Common myeloid progenitor, CD34-positive (primary cell): ENCODE measurements at regions not wholly inside any gene's neighbourhood (a gene's known extent, or its start where the extent isn't known, plus 50 kb on each side); places are given as distances from the start of the nearest gene placed in this dataset.

Experiments used
- CTCF ChIA-PET: fragments of 350-600 bp; sonication (Branson Sonifier 250); formaldehyde crosslinking; loops from one replicate; lab custom pipeline; 2021; ENCODE audit warnings: antibody characterized with exemption; lab: Charles Lee
- POLR2A ChIA-PET: fragments of 350-600 bp; sonication (Branson Sonifier 250); formaldehyde crosslinking; loops from one replicate; lab custom pipeline; 2021; ENCODE audit warnings: antibody characterized with exemption; lab: Charles Lee
- DNase-seq, 3 donors: peaks; one replicate each; pipeline versions ENCODE4 v3.0.0 to v3.0.0-alpha.2; 2013
- H3K27ac ChIP-seq, 2 experiments: 1 replicate in 1 of 2; 2 replicates in 1 of 2; pipeline ENCODE4 v1.7.0; 2013; ENCODE audit warnings: inconsistent platforms in 2 of 2, low read length in 2 of 2, mild to moderate bottlenecking in 2 of 2, low read depth in 1 of 2, moderate library complexity in 1 of 2; ENCODE audit not compliant: severe bottlenecking in 2 of 2, insufficient read depth in 1 of 2, poor library complexity in 1 of 2
- H3K27me3 ChIP-seq, 5 experiments: replicated peaks in 2 of 5; 1 replicate in 3 of 5; 2 replicates in 2 of 5; pipeline versions ENCODE4 v1.6.1 to v1.7.0; 2013; ENCODE audit warnings: low read length in 4 of 5, mild to moderate bottlenecking in 2 of 5, moderate library complexity in 2 of 5, inconsistent platforms in 1 of 5; ENCODE audit not compliant: insufficient read depth in 5 of 5, control insufficient read depth in 4 of 5
- H3K36me3 ChIP-seq, 4 experiments: 1 replicate in 2 of 4; 2 replicates in 2 of 4; pipeline versions ENCODE4 v1.6.1 to v1.7.0; 2013; ENCODE audit warnings: low read length in 3 of 4, control low read depth in 1 of 4, mild to moderate bottlenecking in 1 of 4; ENCODE audit not compliant: control insufficient read depth in 4 of 4, insufficient read depth in 4 of 4
- H3K4me1 ChIP-seq, 4 experiments: 1 replicate in 3 of 4; 2 replicates in 1 of 4; pipeline versions ENCODE4 v1.6.1 to v1.7.1; 2013; ENCODE audit warnings: low read length in 3 of 4, mild to moderate bottlenecking in 3 of 4, control low read depth in 1 of 4, inconsistent platforms in 1 of 4, moderate library complexity in 1 of 4; ENCODE audit not compliant: control insufficient read depth in 4 of 4, insufficient read depth in 4 of 4; ENCODE audit errors: control extremely low read depth in 1 of 4
- H3K4me3 ChIP-seq, 7 experiments: 1 replicate in 4 of 7; 2 replicates in 3 of 7; pipeline versions ENCODE4 v1.5.1 to v1.7.0; 2013; ENCODE audit warnings: mild to moderate bottlenecking in 7 of 7, low read length in 6 of 7, moderate library complexity in 6 of 7, inconsistent platforms in 2 of 7, low read depth in 2 of 7, control low read depth in 1 of 7; ENCODE audit not compliant: insufficient read depth in 4 of 7, control insufficient read depth in 1 of 7; ENCODE audit errors: extremely low read depth in 1 of 7
- H3K9me3 ChIP-seq, 5 experiments: 1 replicate in 4 of 5; 2 replicates in 1 of 5; pipeline versions ENCODE4 v1.6.1 to v1.7.1; 2013; ENCODE audit warnings: low read length in 4 of 5, mild to moderate bottlenecking in 2 of 5, inconsistent platforms in 1 of 5, low read depth in 1 of 5, moderate library complexity in 1 of 5; ENCODE audit not compliant: control insufficient read depth in 4 of 5, insufficient read depth in 2 of 5; ENCODE audit errors: control extremely low read depth in 1 of 5
- WGBS: methylation state at CpG from one replicate; pipeline ENCODE4 v1.1.5; 2013; ENCODE audit not compliant: insufficient coverage; 5-methylcytosine and 5-hydroxymethylcytosine counted together

GRCh38 chrX:95059909-95060308 lies 1385.9 kb downstream of the FAM133A start:
- ChIA-PET POLR2A (no interaction called here), CTCF (no interaction called here)
- Histone ChIP-seq H3K27ac (no peak overlapping the region), H3K36me3 (no peaks in the 10 kb centered on the region), H3K4me1 (no peaks in the 10 kb centered on the region), H3K27me3 (no peaks in the 10 kb centered on the region), H3K4me3 (no peak overlapping the region), H3K9me3 (no peaks in the 10 kb centered on the region)
- WGBS = 65% methylated on average over 2 of the region's 2 CpGs
- DNase-seq = no peak

- no peak overlapping the region for H3K27ac ChIP-seq
- H3K27me3 ChIP-seq = no peaks in the 10 kb centered on the region
- no peaks in the 10 kb centered on the region for H3K9me3 ChIP-seq
- no peaks in the 10 kb centered on the region for H3K4me1 ChIP-seq
- no peaks in the 10 kb centered on the region for H3K36me3 ChIP-seq
- ChIA-PET POLR2A (no interaction called here), CTCF (no interaction called here)
- no peak overlapping the region for H3K4me3 ChIP-seq
- no peak for DNase-seq
Observed at GRCh38 chrX:95063554-95063953, 1389.5 kb downstream of the FAM133A start.

- ChIA-PET POLR2A (no interaction called here), CTCF (no interaction called here)
- Histone ChIP-seq H3K9me3 (no peaks in the 10 kb centered on the region), H3K4me1 (no peaks in the 10 kb centered on the region), H3K27ac (no peak overlapping the region), H3K27me3 (peaks cover 0 to 2% (median 0%) of the 10 kb centered on the region in 5 experiments), H3K4me3 (no peak overlapping the region), H3K36me3 (no peaks in the 10 kb centered on the region)
- DNase-seq = no peak
- WGBS = no CpG with 5 or more reads among the region's 1 CpG
Observed at GRCh38 chrX:95065151-95065550, 1391.1 kb downstream of the FAM133A start.

GRCh38 chrX:95071052-95071451 lies 1397.0 kb downstream of the FAM133A start:
- H3K4me1 ChIP-seq = no peaks in the 10 kb centered on the region
- H3K27ac ChIP-seq = no peak overlapping the region
- no CpG with 5 or more reads among the region's 1 CpG for WGBS
- DNase-seq = no peak
- no peaks in the 10 kb centered on the region for H3K36me3 ChIP-seq
- H3K27me3 ChIP-seq = peaks cover 0 to 7% (median 0%) of the 10 kb centered on the region in 5 experiments
- H3K4me3 ChIP-seq = no peak overlapping the region
- ChIA-PET POLR2A (no interaction called here), CTCF (no interaction called here)
- H3K9me3 ChIP-seq = no peaks in the 10 kb centered on the region

DNA sequence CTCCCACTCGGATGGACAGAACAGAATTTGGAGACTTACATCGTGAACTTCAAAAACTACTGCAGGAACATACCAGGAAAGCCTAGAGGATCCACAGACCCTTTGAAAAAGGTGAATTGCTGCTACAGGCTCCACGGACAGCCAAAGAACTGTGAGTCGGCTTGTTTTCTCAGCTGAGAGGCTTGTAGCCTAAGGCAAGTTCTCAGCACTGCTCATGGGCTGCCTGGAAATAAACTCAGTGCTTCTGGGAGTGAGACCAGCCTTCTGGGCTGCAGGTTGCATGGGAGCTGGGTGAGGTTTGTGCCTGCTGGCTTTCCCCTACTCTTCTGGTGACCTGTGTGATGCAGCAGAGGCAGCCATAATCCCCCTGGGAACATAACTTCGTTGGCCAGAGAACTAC lies 1397.6 kb downstream of the FAM133A start:
- H3K27ac ChIP-seq = no peak overlapping the region
- POLR2A ChIA-PET = no interaction called here
- H3K36me3 ChIP-seq = no peaks in the 10 kb centered on the region
- no peak overlapping the region for H3K4me3 ChIP-seq
- no peak for DNase-seq
- CTCF ChIA-PET = interaction anchor here (1.6 kb wide), 1 partner anchor 9 kb away, joined by 3 read pairs; no protein-coding TSS in a partner anchor
- 78% methylated on average over 5 of the region's 5 CpGs for WGBS
- no peaks in the 10 kb centered on the region for H3K9me3 ChIP-seq
- H3K27me3 ChIP-seq = peaks cover 0 to 7% (median 0%) of the 10 kb centered on the region in 5 experiments
- no peaks in the 10 kb centered on the region for H3K4me1 ChIP-seq

GRCh38 chrX:95076449-95076848 lies 1402.4 kb downstream of the FAM133A start:
- POLR2A ChIA-PET = no interaction called here
- Histone ChIP-seq H3K4me3 (no peak overlapping the region), H3K4me1 (no peaks in the 10 kb centered on the region), H3K27me3 (peaks cover 0 to 5% (median 0%) of the 10 kb centered on the region in 5 experiments), H3K36me3 (no peaks in the 10 kb centered on the region), H3K27ac (no peak overlapping the region), H3K9me3 (no peaks in the 10 kb centered on the region)
- WGBS = 100% methylated on average over 1 of the region's 1 CpG
- CTCF ChIA-PET = interaction anchor here (1.2 kb wide), 1 partner anchor 16 kb away, joined by 4 read pairs; no protein-coding TSS in a partner anchor
- DNase-seq = peak in 2 of 3 donors; percentile 18 to 24

- 89% methylated on average over 4 of the region's 4 CpGs for WGBS
- Histone ChIP-seq H3K4me3 (no peak overlapping the region), H3K9me3 (no peaks in the 10 kb centered on the region), H3K36me3 (no peaks in the 10 kb centered on the region), H3K27me3 (no peaks in the 10 kb centered on the region), H3K27ac (no peak overlapping the region), H3K4me1 (no peaks in the 10 kb centered on the region)
- DNase-seq = no peak
- POLR2A ChIA-PET = no interaction called here
- CTCF ChIA-PET = no interaction called here
Observed at GRCh38 chrX:95101851-95102390, 1427.9 kb downstream of the FAM133A start.
